GM21423 (cell line): ENCODE measurements at regions not wholly inside any gene's neighbourhood (a gene's known extent, or its start where the extent isn't known, plus 50 kb on each side); places are given as distances from the start of the nearest gene placed in this dataset.

Source experiments
- ATAC-seq: cut with Tn5 transposase; IDR thresholded peaks from one replicate; pipeline ENCODE4 v1.9.1; 2021; ENCODE audit warnings: mild to moderate bottlenecking, moderate library complexity; ENCODE audit not compliant: unreplicated experiment

DNA sequence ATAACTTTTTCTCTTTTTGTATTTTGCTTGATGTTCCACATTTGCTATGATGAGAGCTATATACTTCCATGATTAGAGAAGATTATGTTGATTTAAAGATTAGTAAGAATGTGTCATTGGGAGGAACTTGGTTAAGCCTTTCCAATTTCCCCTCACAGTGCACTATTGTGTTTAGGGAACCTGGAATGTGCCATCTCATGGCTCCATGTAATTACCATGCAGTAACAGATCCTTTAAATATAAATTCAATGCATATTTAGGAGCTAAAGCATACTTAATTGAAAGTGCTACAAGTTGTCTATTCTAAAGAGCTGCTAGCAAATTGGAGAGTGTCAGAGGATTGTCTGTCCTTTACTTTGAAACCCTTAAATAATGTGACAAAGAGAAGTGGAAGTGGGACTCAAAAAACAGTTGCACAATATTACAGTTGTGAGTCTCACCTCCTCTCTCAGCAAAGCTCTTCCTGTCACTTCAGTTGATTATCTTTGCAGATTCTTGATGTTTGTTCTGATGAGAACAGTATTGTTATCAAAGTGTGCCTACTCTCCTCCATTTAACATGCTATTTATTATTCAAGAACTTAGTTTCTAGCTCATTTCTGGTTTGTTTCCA, 1162.7 kb upstream of the ZEB2 start:
- no peak for ATAC-seq

DNA sequence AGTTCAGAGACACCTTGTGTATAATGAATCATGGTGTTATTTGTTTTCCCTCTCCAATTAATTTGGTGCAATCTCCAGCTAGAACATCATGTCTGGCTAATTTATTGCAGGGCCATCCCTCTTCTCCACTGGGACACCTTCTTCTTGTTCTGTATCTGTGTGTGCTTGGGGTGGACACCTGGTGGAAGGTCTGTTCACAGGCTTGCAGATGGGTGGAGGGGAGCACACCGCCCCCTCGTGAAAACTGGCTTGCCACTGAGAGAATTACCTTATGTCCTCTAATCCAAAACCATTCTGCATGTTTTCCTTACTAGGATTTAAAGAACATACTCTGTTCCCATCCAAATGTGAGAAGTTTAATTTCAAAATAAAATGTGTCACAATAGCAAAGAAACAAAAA, 1160.4 kb upstream of the ZEB2 start:
- ATAC-seq: no peak

DNA sequence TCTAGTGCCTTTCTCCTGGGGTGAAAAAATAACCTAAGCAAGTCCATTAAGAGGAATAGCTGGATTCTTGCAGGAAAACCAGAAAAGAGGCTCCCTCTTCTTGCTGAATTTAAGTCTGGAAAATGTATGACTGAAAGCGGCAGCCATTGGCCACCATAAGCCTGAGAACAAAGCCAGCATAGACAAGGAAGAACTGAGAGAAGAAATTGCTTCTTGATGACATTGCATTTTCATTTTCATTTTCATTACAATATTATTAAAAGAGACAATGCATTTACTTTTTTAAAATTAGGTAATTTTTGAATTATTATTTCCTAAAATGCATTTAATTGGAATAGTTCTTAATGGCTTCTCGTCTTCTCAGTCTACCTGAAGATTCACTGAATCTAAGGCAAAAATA, 1157.5 kb upstream of the ZEB2 start:
- no peak for ATAC-seq

DNA sequence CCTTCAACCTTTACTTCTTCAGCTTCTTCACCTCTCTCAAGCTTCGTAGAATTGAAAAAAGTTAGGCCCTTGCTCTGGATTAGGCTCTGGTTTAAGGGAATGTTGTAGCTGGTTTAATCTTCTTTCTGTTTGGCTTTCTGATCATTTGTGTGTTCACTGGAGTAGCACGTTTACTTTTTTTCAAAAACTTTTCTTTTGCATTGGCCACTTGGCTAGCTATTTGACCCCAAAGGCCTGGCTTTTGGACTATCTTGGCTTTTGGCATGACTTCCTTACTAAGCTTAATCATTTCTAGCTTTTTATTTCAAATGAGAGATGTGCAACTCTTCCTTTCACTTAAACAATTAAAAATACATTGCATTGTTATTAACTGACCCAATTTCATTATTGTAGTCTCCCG, 1154.8 kb upstream of the ZEB2 start:
- no peak for ATAC-seq

DNA sequence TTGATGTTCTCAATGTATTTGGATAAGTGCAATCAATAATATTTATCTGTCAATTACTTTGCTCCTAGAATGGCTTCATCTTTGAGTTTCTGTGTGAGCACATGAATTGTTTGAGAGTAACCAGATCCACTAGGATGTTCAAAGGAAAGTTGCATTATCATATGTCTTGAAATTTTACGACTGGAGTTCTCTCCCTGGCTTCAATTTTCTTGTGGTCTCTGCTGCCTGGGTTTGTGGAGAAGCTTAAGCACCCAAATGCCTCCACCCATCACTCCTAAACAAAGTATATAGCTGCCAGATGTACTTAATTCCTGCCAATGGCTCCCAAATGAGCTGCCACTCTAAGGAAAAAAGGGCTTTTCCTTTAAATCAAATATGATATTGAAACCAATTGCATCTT, 1149.4 kb upstream of the ZEB2 start:
- no peak for ATAC-seq

DNA sequence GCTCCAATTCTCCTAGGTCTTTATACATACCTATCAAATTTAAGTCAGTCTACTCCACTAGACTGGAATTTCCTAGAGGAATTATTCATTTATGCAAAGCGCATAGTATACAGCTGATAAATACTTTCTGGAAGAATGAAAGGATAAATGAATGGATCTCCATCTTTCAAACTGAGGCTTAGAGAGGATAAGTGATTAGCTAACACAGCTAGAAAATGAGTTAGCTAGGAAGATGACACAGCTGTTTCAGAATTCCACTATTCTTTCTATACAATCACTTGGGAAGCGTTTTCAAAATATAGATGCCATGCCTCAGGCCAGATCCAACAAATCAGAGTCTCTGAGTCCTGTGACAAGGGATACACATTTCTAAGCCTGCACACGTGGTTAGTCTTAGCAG, 1146.6 kb upstream of the ZEB2 start:
- ATAC-seq: no peak

DNA sequence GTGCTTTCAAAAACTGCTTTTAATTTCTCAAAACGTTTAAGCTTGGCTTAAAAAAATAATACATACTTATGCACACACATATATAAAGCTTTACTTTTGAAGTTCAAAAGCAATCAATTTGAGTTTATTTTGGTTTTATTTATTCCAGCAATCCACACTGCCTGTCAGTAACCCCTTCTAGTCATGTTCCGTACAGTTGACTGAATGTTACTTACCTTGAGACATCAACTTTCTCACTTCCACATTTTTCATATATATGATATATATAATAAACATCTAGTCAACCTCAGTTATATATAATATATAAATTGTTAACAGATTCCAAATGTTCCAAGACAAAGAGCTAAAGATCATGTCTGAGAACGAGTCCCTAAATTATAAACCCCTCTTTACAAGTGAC, 1137.3 kb upstream of the ZEB2 start:
- ATAC-seq: no peak

DNA sequence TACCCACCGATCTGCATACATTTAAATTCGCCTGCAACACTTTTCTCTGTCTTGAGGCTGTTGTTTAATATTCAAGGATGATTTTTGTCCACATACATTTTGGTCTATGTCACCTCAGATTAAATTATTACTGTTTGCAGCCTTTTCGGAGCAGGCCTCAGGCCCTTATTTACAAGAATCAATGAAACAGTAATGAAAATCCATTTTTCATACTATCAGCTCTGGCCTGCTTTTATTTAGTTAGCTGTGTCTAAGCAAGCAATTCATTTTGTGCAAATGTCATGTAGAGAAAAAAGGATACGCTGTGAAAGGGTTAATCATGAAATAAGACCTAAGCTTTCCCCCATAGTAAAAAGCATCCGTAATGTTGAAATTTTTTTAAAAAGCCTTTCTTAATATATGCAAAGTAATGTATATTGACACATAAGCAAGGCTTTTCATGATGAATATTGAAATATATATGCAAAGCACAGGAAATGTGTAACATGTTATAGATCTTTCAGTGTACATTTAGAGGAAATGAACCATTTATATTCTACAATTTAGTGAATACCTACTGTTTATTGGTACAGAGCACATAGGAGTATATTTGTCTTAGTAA, 1135.3 kb upstream of the ZEB2 start:
- ATAC-seq: no peak

DNA sequence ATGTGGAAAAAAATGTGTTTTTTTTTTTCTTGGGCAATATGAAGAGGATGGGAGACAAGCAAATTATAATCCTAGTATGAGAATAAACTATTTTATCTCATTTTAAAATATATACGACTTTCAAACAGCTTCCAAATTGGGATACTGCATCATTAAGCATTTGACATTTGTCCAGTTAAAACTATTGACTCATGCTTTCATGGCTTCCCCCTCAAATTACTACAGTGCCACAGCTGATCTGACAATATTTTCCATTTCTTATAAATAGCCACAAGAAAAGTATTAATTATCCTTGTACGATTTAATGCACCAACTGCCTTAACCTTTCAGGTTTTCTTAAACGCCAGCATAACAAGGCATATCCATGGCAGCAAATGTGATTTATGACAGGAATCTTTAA, 1134.8 kb upstream of the ZEB2 start:
- no peak for ATAC-seq

DNA sequence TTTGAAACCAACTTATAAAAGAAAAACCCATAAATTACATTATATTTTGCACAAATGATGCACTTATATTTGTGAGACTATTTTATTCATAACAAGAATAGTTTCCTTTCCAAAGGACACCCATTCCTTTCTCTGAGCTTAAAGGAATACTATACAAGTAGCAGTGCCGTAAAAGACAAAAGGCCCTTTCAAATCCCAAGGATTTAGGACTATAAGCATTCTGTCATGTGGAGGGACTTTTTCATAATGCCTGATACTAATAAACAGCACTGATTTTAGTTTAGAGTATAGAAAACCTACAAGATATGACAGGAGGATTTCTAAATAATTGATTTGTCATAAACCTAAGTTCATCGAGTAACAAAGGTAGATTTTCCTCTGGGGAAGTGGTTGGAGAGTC, 1134.2 kb upstream of the ZEB2 start:
- no peak for ATAC-seq

DNA sequence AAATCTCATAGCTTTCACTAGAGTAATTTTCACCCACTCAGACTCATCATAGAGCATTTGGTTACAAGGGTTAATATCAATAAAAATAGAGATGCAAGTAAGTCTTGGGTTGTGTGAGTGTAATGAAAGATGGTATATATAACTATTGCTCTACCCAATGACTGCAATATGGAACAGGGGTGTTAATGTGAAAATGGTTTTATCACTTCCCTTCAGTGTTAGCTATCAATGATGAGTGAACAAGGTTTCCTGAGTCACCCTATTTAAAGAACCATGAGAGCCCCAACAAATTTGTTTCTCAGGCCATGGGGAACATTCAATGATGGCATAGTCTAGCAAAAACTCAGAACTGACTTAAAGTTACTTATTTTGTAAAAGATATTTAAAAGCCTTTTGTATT, 1133.6 kb upstream of the ZEB2 start:
- no peak for ATAC-seq

DNA sequence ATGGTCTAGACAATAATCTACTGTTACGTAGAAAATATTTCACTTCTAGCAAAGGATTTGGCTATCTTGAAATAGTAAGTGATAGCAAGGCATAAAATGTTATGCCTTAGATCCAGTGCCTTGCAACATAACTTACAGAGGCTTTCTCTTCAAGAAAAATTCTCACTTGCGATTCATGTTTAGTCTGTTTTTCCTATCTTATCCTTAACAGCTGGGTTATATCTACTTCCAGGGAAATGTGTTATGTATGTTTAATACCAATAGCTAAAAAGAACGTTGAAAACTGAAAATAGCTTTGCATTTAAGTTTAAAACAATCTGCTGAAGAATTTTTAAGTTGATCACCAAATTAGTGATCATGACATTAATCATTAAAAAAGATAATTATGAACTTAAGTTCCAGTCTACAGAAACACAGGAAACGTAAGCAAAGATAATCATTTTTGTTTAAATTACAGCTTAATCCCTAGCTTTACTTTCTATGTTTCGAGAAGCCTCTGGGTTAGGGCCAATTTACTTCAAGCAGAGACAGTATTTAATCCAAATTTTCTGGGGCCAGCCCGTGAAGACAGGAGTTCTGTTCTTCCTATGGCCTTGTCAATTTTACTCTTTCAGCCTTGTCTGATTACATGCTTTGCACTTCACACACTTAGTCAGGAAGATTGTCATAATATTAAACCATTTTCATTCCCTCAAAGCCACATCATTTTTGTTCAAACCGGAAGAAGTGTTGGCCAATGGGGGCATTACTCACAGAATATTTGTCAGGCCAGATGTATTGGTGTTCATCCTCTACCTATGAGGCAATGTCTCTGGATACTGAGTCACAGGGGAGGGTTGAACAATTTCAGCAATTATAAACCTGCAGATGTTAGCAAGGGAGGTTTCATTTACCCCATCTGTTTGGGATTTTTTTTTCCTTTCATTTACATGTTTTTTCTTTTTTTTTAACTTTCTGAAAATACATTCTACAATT, 1132.9 kb upstream of the ZEB2 start:
- no peak for ATAC-seq

DNA sequence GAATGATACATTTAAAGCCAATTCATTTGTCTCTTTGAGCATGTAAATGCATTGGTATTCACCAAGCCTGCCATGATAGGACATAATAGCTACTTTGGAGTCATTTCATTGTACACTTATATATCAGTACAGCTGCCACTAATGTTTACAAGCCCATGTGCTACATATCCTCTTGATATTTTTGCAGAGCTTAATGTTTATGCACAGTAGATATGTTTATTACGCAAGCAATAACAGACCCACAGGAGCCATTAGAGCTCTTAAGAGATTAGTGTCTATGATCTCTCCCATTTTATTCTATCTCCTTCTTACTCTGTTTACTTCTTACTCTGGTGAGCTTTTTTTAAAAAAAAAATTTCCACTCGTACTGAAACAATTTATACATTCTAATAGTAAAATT, 1132.1 kb upstream of the ZEB2 start:
- no peak for ATAC-seq

DNA sequence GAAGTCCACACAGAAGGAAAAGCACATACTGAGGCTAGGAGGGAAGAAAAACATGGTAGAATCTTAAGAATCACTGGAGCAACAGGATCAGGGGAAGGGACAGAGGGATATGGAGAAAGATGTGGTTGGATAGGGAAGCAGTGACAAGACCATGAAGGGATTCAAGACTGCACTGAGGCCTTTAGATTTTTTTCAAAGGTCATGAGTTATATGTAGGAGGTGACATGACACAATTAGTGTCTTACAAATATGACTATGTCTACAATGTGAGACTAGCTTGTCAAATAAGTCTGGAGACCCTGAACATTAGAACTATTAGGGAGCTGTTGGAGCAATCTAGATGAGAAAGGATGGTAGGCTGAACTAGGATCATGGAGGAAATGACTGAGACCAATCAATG, 1130.3 kb upstream of the ZEB2 start:
- ATAC-seq: no peak

DNA sequence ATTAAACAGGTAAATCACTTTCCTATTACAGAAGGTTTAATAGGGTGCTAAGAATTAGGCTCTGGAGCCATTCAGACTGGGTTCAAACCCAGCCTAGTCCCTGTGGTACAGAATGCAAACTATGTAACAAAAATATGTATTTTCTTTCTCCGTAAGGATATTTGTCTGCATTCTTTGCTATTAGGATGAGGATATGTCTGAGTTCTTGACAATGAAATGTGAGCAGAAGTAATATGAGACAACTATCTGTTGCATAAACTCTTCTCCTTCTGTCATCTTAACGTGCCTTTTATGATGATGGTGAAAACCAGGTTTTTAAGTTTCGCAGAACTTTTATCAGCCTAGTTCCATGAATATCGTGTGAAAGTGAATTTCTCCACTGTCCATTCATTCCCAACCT, 1129.1 kb upstream of the ZEB2 start:
- no peak for ATAC-seq

DNA sequence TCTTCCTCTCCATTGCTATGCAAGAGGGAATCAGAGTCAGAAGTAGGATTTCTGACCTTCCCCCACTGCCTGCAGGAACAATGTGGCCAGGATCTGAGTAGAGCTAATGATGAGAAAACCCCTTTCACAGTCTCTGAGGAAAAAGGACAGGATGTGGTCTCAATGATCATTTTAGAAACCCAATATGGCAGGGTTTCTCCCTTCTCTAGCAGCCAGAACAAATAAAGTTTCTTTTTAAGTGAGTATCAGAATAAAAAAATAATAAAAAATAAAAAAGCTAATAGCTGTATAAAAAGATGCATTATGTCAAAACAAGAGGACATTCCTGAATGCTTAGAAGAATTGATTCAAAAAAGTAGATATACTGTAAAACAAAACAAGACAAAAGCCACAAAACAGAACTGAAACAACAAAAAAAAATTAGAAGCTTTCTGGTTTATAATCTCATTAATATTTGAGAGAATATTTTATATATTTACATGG, 1124.9 kb upstream of the ZEB2 start:
- ATAC-seq: peak; percentile 100

DNA sequence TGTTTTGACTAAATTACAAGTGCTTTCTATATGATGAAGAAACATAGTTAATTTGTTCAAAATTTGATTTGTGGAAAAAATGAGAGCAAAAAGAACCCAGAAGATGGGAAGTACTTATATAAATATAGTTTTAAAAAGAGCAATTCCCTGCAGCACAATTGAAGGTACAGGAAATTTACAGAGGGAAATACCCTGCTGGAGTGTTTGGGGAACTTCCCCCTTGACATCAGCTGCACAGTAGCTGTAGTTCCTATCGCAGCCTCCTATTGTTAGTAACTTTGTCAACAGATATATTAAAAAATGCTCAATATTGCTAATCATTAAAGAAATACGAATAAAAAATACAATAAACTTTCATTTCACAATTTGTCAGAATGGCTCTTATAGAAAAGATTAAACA, 1118.8 kb upstream of the ZEB2 start:
- ATAC-seq: peak; percentile 72

DNA sequence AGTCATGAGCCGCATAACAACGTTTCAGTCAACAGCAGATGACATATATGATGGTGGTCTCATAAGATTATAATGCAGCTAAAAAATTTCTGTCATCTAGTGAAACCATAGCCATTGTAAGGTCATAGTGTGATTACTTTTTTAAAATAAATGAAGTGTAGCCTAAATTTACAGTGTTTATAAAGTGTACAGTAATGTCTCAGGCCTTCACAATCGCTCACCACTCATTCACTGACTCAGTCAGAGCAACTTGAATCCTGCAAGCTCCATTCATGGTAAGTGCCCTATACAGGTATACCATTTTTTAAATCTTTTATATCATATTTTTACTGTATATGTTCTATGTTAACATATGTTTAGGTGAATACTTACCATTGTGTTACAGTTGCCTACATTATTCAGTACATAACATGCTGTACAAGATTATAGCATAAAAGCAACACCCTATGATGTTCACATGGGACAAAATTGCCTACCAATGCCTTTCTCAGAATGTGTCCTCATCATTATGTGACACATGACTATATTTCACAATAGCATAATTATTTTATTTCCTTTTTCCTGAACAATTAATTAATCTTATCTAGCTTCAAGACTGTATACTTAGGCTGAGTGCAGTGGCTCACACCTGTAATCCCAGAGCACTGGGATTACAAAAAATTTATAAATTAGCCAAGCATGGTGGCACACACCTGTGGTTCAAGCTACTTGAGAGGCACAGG, 1115.9 kb upstream of the ZEB2 start:
- no peak for ATAC-seq

DNA sequence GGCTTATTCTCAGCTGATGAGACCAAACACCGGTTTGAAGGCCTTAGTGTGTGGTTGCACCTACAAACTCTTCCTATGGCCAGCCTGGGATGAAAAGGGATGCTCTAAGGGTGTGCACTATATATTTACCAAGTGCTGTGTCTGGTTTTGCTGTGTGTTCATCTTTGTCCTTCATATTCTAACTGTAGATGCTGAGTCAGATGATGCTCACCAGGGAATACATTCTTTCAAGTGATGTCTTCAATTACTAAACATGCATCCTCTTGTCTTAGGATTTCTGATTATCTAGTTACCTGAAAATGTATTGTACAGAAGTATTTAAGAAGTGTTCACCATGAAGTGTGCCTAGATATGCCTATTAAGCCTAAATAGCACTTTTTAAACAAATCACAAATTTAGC, 1111.6 kb upstream of the ZEB2 start:
- no peak for ATAC-seq

DNA sequence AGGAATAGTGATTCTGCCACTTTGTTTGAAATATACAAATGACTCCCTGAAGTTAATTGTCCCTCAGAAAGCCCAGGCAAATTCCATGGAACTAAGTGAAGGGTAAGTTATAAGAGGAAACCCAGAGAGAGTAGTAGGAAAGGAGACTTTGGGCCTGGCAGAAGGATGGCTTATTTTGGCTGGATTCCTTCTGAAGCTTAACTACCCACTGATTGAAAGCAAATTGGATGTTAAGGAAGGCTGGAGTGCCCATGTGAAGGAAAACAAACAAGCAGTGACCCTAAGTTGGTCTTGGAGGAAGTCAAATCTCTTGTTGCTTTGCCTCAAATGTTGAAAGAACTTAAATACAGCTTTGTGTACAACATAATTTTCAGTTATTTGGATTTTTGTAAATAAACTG, 1106.4 kb upstream of the ZEB2 start:
- no peak for ATAC-seq

DNA sequence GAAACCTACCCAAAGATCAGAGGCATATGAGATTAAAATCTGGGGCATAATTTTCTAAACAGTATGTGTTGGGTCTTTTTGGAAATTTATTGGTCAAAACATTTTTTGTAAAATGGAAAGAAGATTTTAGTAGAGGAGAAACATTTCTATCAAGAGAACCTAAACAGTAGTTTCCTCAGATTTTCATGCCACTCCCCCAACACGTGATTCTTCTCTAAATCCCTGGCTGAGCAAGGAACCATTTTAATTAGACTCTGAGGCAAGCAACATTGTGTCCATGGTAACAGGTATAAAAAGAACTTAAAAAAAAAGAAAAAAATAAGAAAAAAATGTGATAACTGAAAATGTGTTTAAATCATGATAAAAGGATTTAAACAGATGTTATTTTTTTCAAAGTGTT, 1105.2 kb upstream of the ZEB2 start:
- ATAC-seq: no peak
